ENCODE measurements at regions not wholly inside any gene's neighbourhood (a gene's known extent, or its start where the extent isn't known, plus 50 kb on each side); places are given as distances from the start of the nearest gene placed in this dataset.

DNA sequence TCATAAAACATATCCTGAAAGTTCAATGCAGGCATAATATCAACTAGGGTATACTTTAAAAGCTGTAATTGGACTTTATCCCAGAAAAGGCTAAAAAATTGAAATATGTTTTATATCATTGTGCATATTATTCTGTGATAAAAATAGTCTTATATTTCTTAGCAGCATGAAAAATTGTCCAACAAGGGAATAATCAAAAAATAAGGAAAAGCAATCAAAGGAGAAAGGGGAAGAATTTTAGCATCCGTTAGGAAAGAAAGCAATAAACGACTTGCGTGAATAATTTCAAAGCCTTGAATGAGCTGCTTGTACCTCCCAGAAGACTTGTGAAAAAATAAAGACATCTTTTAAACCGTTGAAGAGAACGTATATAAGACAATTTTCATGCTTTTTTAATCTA, 1369.8 kb upstream of the GBE1 start:
- Histone ChIP-seq H3K9ac (ENCODE audit: low read length) (no peak overlapping the region), H3F3A (ENCODE audit: insufficient read depth, low read length) (no peaks in the 10 kb centered on the region), H3K4me2 (ENCODE audit: low read depth, low read length) (no peak overlapping the region), H3K27me3 (replicated peaks; ENCODE audit: insufficient read depth, low read length) (no peaks in the 10 kb centered on the region), H4K20me1 (ENCODE audit: insufficient read depth, low read length) (no peaks in the 10 kb centered on the region), H3K27ac (ENCODE audit: low read length) (no peak overlapping the region), H3K9me3 (replicated peaks; ENCODE audit: insufficient read depth, low read length) (no peaks in the 10 kb centered on the region), H3K79me2 (ENCODE audit: low read length) (no peaks in the 10 kb centered on the region), H3K9me2 (replicated peaks; ENCODE audit: insufficient read depth, low read length) (no peaks in the 10 kb centered on the region), H2AFZ (ENCODE audit: low read length) (no peak overlapping the region), H3K4me1 (ENCODE audit: low read length) (no peaks in the 10 kb centered on the region), H3K36me3 (replicated peaks; ENCODE audit: insufficient read depth, low read length) (no peaks in the 10 kb centered on the region), H3K4me3 (ENCODE audit: low read length) (no peak overlapping the region)
- TF ChIP-seq EZH2phosphoT487 (IDR thresholded peaks at IDR 0.05; ENCODE audit: low read length) (no peak), EZH2 (optimal IDR thresholded peaks at IDR 0.05; ENCODE audit: low read depth, low read length) (no peak)
- TF ChIP-seq, protein P1, sequence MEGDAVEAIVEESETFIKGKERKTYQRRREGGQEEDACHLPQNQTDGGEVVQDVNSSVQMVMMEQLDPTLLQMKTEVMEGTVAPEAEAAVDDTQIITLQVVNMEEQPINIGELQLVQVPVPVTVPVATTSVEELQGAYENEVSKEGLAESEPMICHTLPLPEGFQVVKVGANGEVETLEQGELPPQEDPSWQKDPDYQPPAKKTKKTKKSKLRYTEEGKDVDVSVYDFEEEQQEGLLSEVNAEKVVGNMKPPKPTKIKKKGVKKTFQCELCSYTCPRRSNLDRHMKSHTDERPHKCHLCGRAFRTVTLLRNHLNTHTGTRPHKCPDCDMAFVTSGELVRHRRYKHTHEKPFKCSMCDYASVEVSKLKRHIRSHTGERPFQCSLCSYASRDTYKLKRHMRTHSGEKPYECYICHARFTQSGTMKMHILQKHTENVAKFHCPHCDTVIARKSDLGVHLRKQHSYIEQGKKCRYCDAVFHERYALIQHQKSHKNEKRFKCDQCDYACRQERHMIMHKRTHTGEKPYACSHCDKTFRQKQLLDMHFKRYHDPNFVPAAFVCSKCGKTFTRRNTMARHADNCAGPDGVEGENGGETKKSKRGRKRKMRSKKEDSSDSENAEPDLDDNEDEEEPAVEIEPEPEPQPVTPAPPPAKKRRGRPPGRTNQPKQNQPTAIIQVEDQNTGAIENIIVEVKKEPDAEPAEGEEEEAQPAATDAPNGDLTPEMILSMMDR (IDR thresholded peaks at IDR 0.05; ENCODE audit: low read length): no peak
- DNase-seq: no peak

DNA sequence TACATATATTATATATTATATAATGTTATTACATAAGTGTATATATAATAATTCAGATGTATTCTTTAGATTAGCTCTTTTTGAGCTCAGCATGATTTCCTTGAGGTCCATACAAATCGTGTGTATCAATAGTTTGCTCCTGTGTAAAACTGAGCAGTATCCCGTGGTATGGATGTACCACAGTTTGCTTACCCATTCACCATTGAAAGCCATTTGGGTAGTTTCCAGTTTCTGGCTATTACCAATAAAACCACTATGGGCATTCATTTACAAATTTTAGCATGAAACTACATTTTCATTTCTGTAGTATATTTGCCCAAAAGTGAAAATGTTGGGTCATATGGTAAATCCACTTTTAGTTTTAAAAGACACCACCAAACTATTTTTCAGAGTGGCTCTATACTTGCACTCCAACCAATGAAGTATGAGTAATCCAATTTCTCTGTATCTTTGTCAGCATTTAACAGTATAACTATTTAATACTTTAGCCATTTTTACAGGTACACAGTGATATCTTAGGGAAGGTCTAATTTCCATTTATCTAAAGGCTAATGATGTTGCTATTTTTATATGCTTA, 1361.4 kb upstream of the GBE1 start:
- TF ChIP-seq, protein P1 (IDR thresholded peaks at IDR 0.05; ENCODE audit: low read length): no peak
- TF ChIP-seq EZH2phosphoT487 (IDR thresholded peaks at IDR 0.05; ENCODE audit: low read length) (no peak), EZH2 (optimal IDR thresholded peaks at IDR 0.05; ENCODE audit: low read depth, low read length) (no peak)
- H3K79me2 ChIP-seq (ENCODE audit: low read length): no peaks in the 10 kb centered on the region
- no peaks in the 10 kb centered on the region for H4K20me1 ChIP-seq (ENCODE audit: insufficient read depth, low read length)
- H3F3A ChIP-seq (ENCODE audit: insufficient read depth, low read length): no peaks in the 10 kb centered on the region
- no peaks in the 10 kb centered on the region; the same call in 1 of the 2 replicates for H3K9me2 ChIP-seq (replicated peaks; ENCODE audit: insufficient read depth, low read length)
- H3K9ac ChIP-seq (ENCODE audit: low read length): no peak overlapping the region
- no peak overlapping the region for H3K4me2 ChIP-seq (ENCODE audit: low read depth, low read length)
- DNase-seq: no peak
- no peak overlapping the region for H3K27ac ChIP-seq (ENCODE audit: low read length)
- no peaks in the 10 kb centered on the region for H3K4me1 ChIP-seq (ENCODE audit: low read length)
- no peak overlapping the region for H2AFZ ChIP-seq (ENCODE audit: low read length)
- no peaks in the 10 kb centered on the region for H3K36me3 ChIP-seq (replicated peaks; ENCODE audit: insufficient read depth, low read length)
- no peak overlapping the region for H3K4me3 ChIP-seq (ENCODE audit: low read length)
- H3K27me3 ChIP-seq (replicated peaks; ENCODE audit: insufficient read depth, low read length): no peaks in the 10 kb centered on the region
- H3K9me3 ChIP-seq (replicated peaks; ENCODE audit: insufficient read depth, low read length): no peaks in the 10 kb centered on the region

DNA sequence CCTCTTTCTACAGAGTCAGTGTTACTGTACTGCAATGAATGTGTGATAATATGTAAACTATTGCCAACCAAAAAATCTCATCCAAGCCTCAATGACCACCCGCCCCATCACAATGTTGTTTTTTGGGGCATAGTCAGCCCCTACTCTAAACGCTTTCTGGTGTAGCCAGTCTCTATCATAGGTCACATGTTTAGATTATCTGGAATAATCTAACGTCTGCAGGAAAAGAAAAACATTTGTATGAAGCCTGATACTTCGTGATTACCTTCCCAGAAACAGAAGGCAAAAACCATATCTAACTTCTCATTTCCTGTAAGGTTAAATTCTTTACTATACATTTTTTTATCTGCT, 1331.8 kb upstream of the GBE1 start:
- H3K79me2 ChIP-seq (ENCODE audit: low read length): no peaks in the 10 kb centered on the region
- no peak overlapping the region for H3K27ac ChIP-seq (ENCODE audit: low read length)
- no peaks in the 10 kb centered on the region for H3K9me3 ChIP-seq (replicated peaks; ENCODE audit: insufficient read depth, low read length)
- no peaks in the 10 kb centered on the region for H3K4me1 ChIP-seq (ENCODE audit: low read length)
- H3K9me2 ChIP-seq (replicated peaks; ENCODE audit: insufficient read depth, low read length): no peaks in the 10 kb centered on the region
- H3F3A ChIP-seq (ENCODE audit: insufficient read depth, low read length): no peaks in the 10 kb centered on the region
- H4K20me1 ChIP-seq (ENCODE audit: insufficient read depth, low read length): no peaks in the 10 kb centered on the region
- no peak overlapping the region for H2AFZ ChIP-seq (ENCODE audit: low read length)
- H3K36me3 ChIP-seq (replicated peaks; ENCODE audit: insufficient read depth, low read length): no peaks in the 10 kb centered on the region
- H3K27me3 ChIP-seq (replicated peaks; ENCODE audit: insufficient read depth, low read length): no peaks in the 10 kb centered on the region
- H3K9ac ChIP-seq (ENCODE audit: low read length): no peak overlapping the region
- no peak overlapping the region for H3K4me3 ChIP-seq (ENCODE audit: low read length)
- DNase-seq: no peak
- H3K4me2 ChIP-seq (ENCODE audit: low read depth, low read length): no peak overlapping the region
- TF ChIP-seq EZH2phosphoT487 (IDR thresholded peaks at IDR 0.05; ENCODE audit: low read length) (no peak), EZH2 (optimal IDR thresholded peaks at IDR 0.05; ENCODE audit: low read depth, low read length) (no peak)
- TF ChIP-seq, protein P1 (IDR thresholded peaks at IDR 0.05; ENCODE audit: low read length): no peak

Measured in MM.1S (cell line).